H1 (cell line): ENCODE measurements at regions not wholly inside any gene's neighbourhood (a gene's known extent, or its start where the extent isn't known, plus 50 kb on each side); places are given as distances from the start of the nearest gene placed in this dataset.

Experiments used
- CTCF ChIA-PET: fragments of 300-600 bp; sonication (Branson Sonifier 250); formaldehyde crosslinking; loops from one replicate; lab custom pipeline; 2021; ENCODE audit not compliant: partially characterized antibody; lab: Charles Lee
- POLR2A ChIA-PET: fragments of 300-600 bp; sonication (Branson Sonifier 250); formaldehyde crosslinking; loops from one replicate; lab custom pipeline; 2021; ENCODE audit warnings: inconsistent platforms; ENCODE audit not compliant: partially characterized antibody; lab: Charles Lee
- DNase-seq, 2 experiments: peaks; one replicate each; pipeline versions ENCODE4 v3.0.0 to v3.0.0-alpha.2; 2010 to 2022; ENCODE audit warnings: low spot score in 2 of 2, low read depth in 1 of 2, mixed read lengths in 1 of 2
- FAIRE-seq: peaks from 2 replicates; lab custom pipeline; 2011; peaks lifted over from hg19 to GRCh38; lab: Jason Lieb, UNC
- H2AFZ ChIP-seq: 2 replicates; pipeline ENCODE4 v1.8.1; 2012; ENCODE audit warnings: low read length, inconsistent platforms
- H2AK5ac ChIP-seq: 2 replicates; pipeline ENCODE4 v1.6.1; 2013; ENCODE audit warnings: low read depth, low read length
- H2BK120ac ChIP-seq: replicated peaks from 2 replicates; pipeline ENCODE3; 2013; ENCODE audit warnings: low read depth, low read length, inconsistent platforms
- H2BK12ac ChIP-seq: 2 replicates; pipeline ENCODE4 v1.6.1; 2013; ENCODE audit warnings: low read depth, low read length
- H2BK15ac ChIP-seq: 2 replicates; pipeline ENCODE4 v1.6.1; 2013; ENCODE audit warnings: low read length
- H2BK20ac ChIP-seq: 2 replicates; pipeline ENCODE4 v1.6.1; 2013; ENCODE audit warnings: low read length
- H2BK5ac ChIP-seq: 2 replicates; pipeline ENCODE4 v1.6.1; 2013; ENCODE audit warnings: low read depth, low read length
- H3K14ac ChIP-seq: 2 replicates; pipeline ENCODE4 v1.6.1; 2013; ENCODE audit warnings: inconsistent platforms; ENCODE audit not compliant: insufficient read length
- H3K18ac ChIP-seq: 2 replicates; pipeline ENCODE4 v1.6.1; 2013; ENCODE audit warnings: low read length; ENCODE audit errors: extremely low read depth
- H3K23ac ChIP-seq: 2 replicates; pipeline ENCODE4 v1.6.1; 2013; ENCODE audit warnings: inconsistent platforms; ENCODE audit not compliant: insufficient read length
- H3K23me2 ChIP-seq: 2 replicates; pipeline ENCODE4 v1.6.1; 2013; ENCODE audit warnings: low read depth, low read length
- H3K27ac ChIP-seq: 2 replicates; pipeline ENCODE4 v1.6.1; 2011; ENCODE audit warnings: low read depth, low read length, inconsistent platforms
- H3K27me3 ChIP-seq, 4 experiments: replicated peaks in 1 of 4; 1 replicate in 1 of 4; 2 replicates in 3 of 4; pipeline versions ENCODE4 v1.6.1 to v1.8.1; 2011 to 2013; ENCODE audit warnings: low read length in 3 of 4, mild to moderate bottlenecking in 3 of 4, inconsistent platforms in 2 of 4, mixed read lengths in 2 of 4, moderate library complexity in 1 of 4; ENCODE audit not compliant: control insufficient read depth in 3 of 4, insufficient read depth in 3 of 4; ENCODE audit errors: extremely low read depth in 1 of 4
- H3K36me3 ChIP-seq, 4 experiments: 2 replicates each; pipeline versions ENCODE4 v1.6.1 to v1.8.1; 2011 to 2013; ENCODE audit warnings: mild to moderate bottlenecking in 4 of 4, low read length in 3 of 4, moderate library complexity in 2 of 4, control low read depth in 1 of 4, inconsistent platforms in 1 of 4; ENCODE audit not compliant: insufficient read depth in 4 of 4, control insufficient read depth in 2 of 4
- H3K4ac ChIP-seq: replicated peaks from 2 replicates; pipeline ENCODE3; 2013; ENCODE audit warnings: low read length, low read depth, mixed read lengths, inconsistent platforms; ENCODE audit not compliant: insufficient read length
- H3K4me1 ChIP-seq, 4 experiments: replicated peaks in 1 of 4; 1 replicate in 1 of 4; 2 replicates in 3 of 4; pipeline versions ENCODE4 v1.6.1 to v1.8.1; 2011 to 2013; ENCODE audit warnings: low read length in 3 of 4, inconsistent platforms in 2 of 4, mixed read lengths in 1 of 4; ENCODE audit not compliant: insufficient read depth in 4 of 4, control insufficient read depth in 3 of 4
- H3K4me2 ChIP-seq, 2 experiments: 2 replicates each; pipeline versions ENCODE4 v1.6.1 to v1.8.1; 2011 to 2013; ENCODE audit warnings: low read depth in 2 of 2, low read length in 2 of 2, control low read depth in 1 of 2, inconsistent platforms in 1 of 2, mild to moderate bottlenecking in 1 of 2; ENCODE audit not compliant: insufficient read depth in 1 of 2
- H3K4me3 ChIP-seq, 4 experiments: fragments of 200-600, 300-600 bp in 1 of 4; sonication (generic), shearing (Covaris generic), sonication (Bioruptor Twin) in 1 of 4; 2 replicates each; pipeline versions ENCODE4 v1.5.1 to v1.8.1; 2011 to 2016; ENCODE audit warnings: low read length in 4 of 4, low read depth in 3 of 4, control low read depth in 2 of 4, inconsistent platforms in 2 of 4, mild to moderate bottlenecking in 2 of 4, mixed read lengths in 1 of 4, moderate library complexity in 1 of 4; ENCODE audit not compliant: insufficient read depth in 2 of 4; ENCODE audit errors: extremely low read depth in 1 of 4
- H3K56ac ChIP-seq: replicated peaks from 2 replicates; pipeline ENCODE3; 2013; ENCODE audit warnings: low read depth, mild to moderate bottlenecking, mixed read lengths, low read length, inconsistent platforms; ENCODE audit not compliant: insufficient read length
- H3K79me1 ChIP-seq: 2 replicates; pipeline ENCODE4 v1.6.1; 2013; ENCODE audit warnings: low read depth, low read length, control low read depth
- H3K79me2 ChIP-seq, 2 experiments: 2 replicates each; pipeline versions ENCODE4 v1.6.1 to v1.8.1; 2012 to 2013; ENCODE audit warnings: low read length in 2 of 2, mild to moderate bottlenecking in 2 of 2, inconsistent platforms in 1 of 2; ENCODE audit not compliant: insufficient read depth in 2 of 2, control insufficient read depth in 1 of 2
- H3K9ac ChIP-seq, 4 experiments: replicated peaks in 1 of 4; 1 replicate in 1 of 4; 2 replicates in 3 of 4; pipeline versions ENCODE4 v1.6.1 to v1.8.1; 2011 to 2013; ENCODE audit warnings: low read depth in 3 of 4, low read length in 3 of 4, control low read depth in 2 of 4, mild to moderate bottlenecking in 2 of 4, moderate library complexity in 2 of 4, inconsistent platforms in 1 of 4; ENCODE audit errors: extremely low read depth in 1 of 4
- H3K9me3 ChIP-seq, 2 experiments: 2 replicates each; pipeline versions ENCODE4 v1.6.1 to v1.8.1; 2012 to 2013; ENCODE audit warnings: mild to moderate bottlenecking in 2 of 2, moderate library complexity in 2 of 2, control low read depth in 1 of 2, inconsistent platforms in 1 of 2, low read depth in 1 of 2, low read length in 1 of 2, mixed read lengths in 1 of 2; ENCODE audit not compliant: insufficient read depth in 2 of 2
- H4K20me1 ChIP-seq, 2 experiments: replicated peaks in 1 of 2; 2 replicates each; pipeline versions ENCODE3 to v1.8.1; 2011 to 2013; ENCODE audit warnings: inconsistent platforms in 2 of 2, low read length in 2 of 2, mild to moderate bottlenecking in 1 of 2; ENCODE audit not compliant: insufficient read depth in 2 of 2, control insufficient read depth in 1 of 2
- H4K5ac ChIP-seq: 2 replicates; pipeline ENCODE4 v1.6.1; 2013; ENCODE audit warnings: low read length, low read depth, mixed read lengths, inconsistent platforms; ENCODE audit not compliant: insufficient read length
- H4K8ac ChIP-seq: 2 replicates; pipeline ENCODE4 v1.8.0; 2013; ENCODE audit warnings: mild to moderate bottlenecking, moderate library complexity, low read length, inconsistent platforms; ENCODE audit not compliant: insufficient read depth; ENCODE audit errors: extremely low read depth
- H4K91ac ChIP-seq: replicated peaks from 2 replicates; pipeline ENCODE3; 2013; ENCODE audit warnings: low read length, mixed read lengths, inconsistent platforms; ENCODE audit not compliant: insufficient read length
- CHD1 ChIP-seq: IDR thresholded peaks from 2 replicates; pipeline ENCODE4 v1.6.1; 2012; ENCODE audit warnings: low read depth, low read length, improper control_type of control experiment
- MAFK ChIP-seq: IDR thresholded peaks from 2 replicates; pipeline ENCODE4 v1.6.1; 2012; ENCODE audit warnings: low read depth, mild to moderate bottlenecking, improper control_type of control experiment, low read length
- TCF12 ChIP-seq: IDR thresholded peaks from 2 replicates; pipeline ENCODE4 v1.6.1; 2011; ENCODE audit warnings: low read depth, mild to moderate bottlenecking, low read length
- WGBS, 2 experiments: shearing (Covaris generic) in 1 of 2; methylation state at CpG; one replicate each; pipeline versions ENCODE4 v1.1.6 to v1.1.7; 2013 to 2015; ENCODE audit warnings: low lambda C conversion rate in 2 of 2, mixed read lengths in 2 of 2, inconsistent platforms in 1 of 2, low coverage in 1 of 2, missing lambda C conversion rate in 1 of 2; ENCODE audit not compliant: insufficient replicate concordance in 2 of 2, insufficient coverage in 1 of 2, insufficient read length in 1 of 2; ENCODE audit errors: extremely low coverage in 1 of 2, missing lambda C conversion rate in 1 of 2; 5-methylcytosine and 5-hydroxymethylcytosine counted together

- no peak overlapping the region for H2AK5ac ChIP-seq
- no peaks in the 10 kb centered on the region for H3K27me3 ChIP-seq
- H4K20me1 ChIP-seq, result no peaks in the 10 kb centered on the region
- no peak overlapping the region for H3K4me3 ChIP-seq
- CTCF ChIA-PET, result interaction anchor here (1.4 kb wide), 1 partner anchor 44 kb away, joined by 3 read pairs; no protein-coding TSS in a partner anchor
- no peak overlapping the region for H2BK5ac ChIP-seq
- H3K9me3 ChIP-seq, result no peaks in the 10 kb centered on the region
- TF ChIP-seq CHD1 (no peak), TCF12 (no peak), MAFK (no peak)
- no peak overlapping the region for H3K18ac ChIP-seq
- no peak overlapping the region for H3K56ac ChIP-seq
- no peak overlapping the region for H4K91ac ChIP-seq
- no peak overlapping the region for H4K5ac ChIP-seq
- no peaks in the 10 kb centered on the region for H3K79me1 ChIP-seq
- H3K79me2 ChIP-seq, result no peaks in the 10 kb centered on the region
- H3K4me1 ChIP-seq, result peaks cover 0 to 7% (median 0%) of the 10 kb centered on the region in 4 experiments; a peak in 1 of 7 replicates
- H3K23ac ChIP-seq, result no peak overlapping the region
- no peak overlapping the region for H2BK120ac ChIP-seq
- H2BK15ac ChIP-seq, result no peak overlapping the region
- FAIRE-seq (no peak), DNase-seq (no peak)
- no peaks in the 10 kb centered on the region for H3K23me2 ChIP-seq
- no peak overlapping the region for H4K8ac ChIP-seq
- no peak overlapping the region for H3K4me2 ChIP-seq
- H3K4ac ChIP-seq, result no peak overlapping the region
- no peak overlapping the region for H3K9ac ChIP-seq
- POLR2A ChIA-PET, result no interaction called here
- H3K27ac ChIP-seq, result no peak overlapping the region
- no peak overlapping the region for H2AFZ ChIP-seq
- no peak overlapping the region for H2BK20ac ChIP-seq
- no peak overlapping the region for H3K14ac ChIP-seq
- 85% methylated on average over 3 of the region's 3 CpGs; no CpG with 5 or more reads in 1 of the 2 experiments for WGBS, 2 experiments
- no peaks in the 10 kb centered on the region for H3K36me3 ChIP-seq
- no peak overlapping the region for H2BK12ac ChIP-seq
Observed at GRCh38 chr9:73595036-73595545, 443.4 kb downstream of the ANXA1 start.
